Ascending aorta (tissue), 2 donors: ENCODE measurements at regions not wholly inside any gene's neighbourhood (a gene's known extent, or its start where the extent isn't known, plus 50 kb on each side); places are given as distances from the start of the nearest gene placed in this dataset.
A peak's percentile ranks its signal among the peaks of the same experiment; 100 is the strongest.

Experiments
- DNase-seq, 2 donors: peaks; one replicate each; pipeline ENCODE4 v3.0.0-alpha.2; 2019; ENCODE audit warnings: low spot score in 2 of 2
- H3K27ac ChIP-seq, 2 donors: fragments of 200-600 bp; sonication (generic); one replicate each; pipeline ENCODE4 v1.5.1; 2016 to 2017; ENCODE audit warnings: mild to moderate bottlenecking in 1 of 2
- H3K27me3 ChIP-seq: fragments of 200-600 bp; sonication (generic); one replicate; pipeline ENCODE4 v1.5.1; 2017
- H3K36me3 ChIP-seq, 2 donors: fragments of 200-600 bp; sonication (generic); one replicate each; pipeline ENCODE4 v1.5.1; 2016
- H3K4me1 ChIP-seq, 2 donors: fragments of 200-600 bp; sonication (generic); one replicate each; pipeline ENCODE4 v1.5.1; 2016 to 2017; ENCODE audit warnings: mild to moderate bottlenecking in 1 of 2
- H3K4me3 ChIP-seq, 2 donors: fragments of 200-600 bp; sonication (generic); one replicate each; pipeline ENCODE4 v1.5.1; 2016 to 2017; ENCODE audit warnings: mild to moderate bottlenecking in 1 of 2
- H3K9me3 ChIP-seq, 2 donors: fragments of 200-600 bp; sonication (generic); one replicate each; pipeline ENCODE4 v1.5.1; 2016
- CTCF ChIP-seq, 3 experiments: fragments of 200-600 bp in 2 of 3; fragments of 450-650 bp in 1 of 3; sonication (generic) in 2 of 3; IDR thresholded peaks; one replicate each; pipeline ENCODE4 v1.5.1; 2016 to 2019; ENCODE audit warnings: antibody characterized with exemption in 3 of 3, mild to moderate bottlenecking in 1 of 3, moderate library complexity in 1 of 3
- intact Hi-C: fragments of 100-400 bp; cut with DNase I; formaldehyde crosslinking; loops from one replicate; pipeline ENCODE4 v1.15.1; 2023

GRCh38 chr2:121044412-121044811, 240.6 kb downstream of the TFCP2L1 start:
- DNase-seq = peak in 1 of 2 donors; percentile 59
- intact Hi-C loops = no loop called here
- Histone ChIP-seq H3K4me3 (no peak overlapping the region), H3K4me1 (no peaks in the 10 kb centered on the region), H3K27ac (no peak overlapping the region), H3K36me3 (no peaks in the 10 kb centered on the region), H3K27me3 (no peaks in the 10 kb centered on the region), H3K9me3 (no peaks in the 10 kb centered on the region)
- TF ChIP-seq CTCF (IDR thresholded peaks at IDR 0.05) = peak in 1 of 3 experiments; percentile 12

- Histone ChIP-seq H3K27me3 (no peaks in the 10 kb centered on the region), H3K4me1 (no peaks in the 10 kb centered on the region), H3K27ac (no peak overlapping the region), H3K4me3 (no peak overlapping the region), H3K9me3 (no peaks in the 10 kb centered on the region), H3K36me3 (no peaks in the 10 kb centered on the region)
- no peak for TF ChIP-seq CTCF (IDR thresholded peaks at IDR 0.05)
- intact Hi-C loops = no loop called here
- peak in 1 of 2 donors; percentile 33 for DNase-seq
Measured at GRCh38 chr2:121045245-121045644, 239.8 kb downstream of the TFCP2L1 start.

GRCh38 chr2:121046335-121046734, 238.7 kb downstream of the TFCP2L1 start:
- no peak overlapping the region for H3K4me3 ChIP-seq
- no peak overlapping the region for H3K27ac ChIP-seq
- peak in 1 of 2 donors; percentile 18 for DNase-seq
- no peaks in the 10 kb centered on the region for H3K9me3 ChIP-seq
- no peaks in the 10 kb centered on the region for H3K27me3 ChIP-seq
- TF ChIP-seq CTCF (IDR thresholded peaks at IDR 0.05) = no peak
- H3K4me1 ChIP-seq = no peaks in the 10 kb centered on the region
- intact Hi-C loops = no loop called here
- no peaks in the 10 kb centered on the region for H3K36me3 ChIP-seq

- no peaks in the 10 kb centered on the region for H3K36me3 ChIP-seq
- intact Hi-C loops = no loop called here
- no peaks in the 10 kb centered on the region for H3K27me3 ChIP-seq
- TF ChIP-seq CTCF (IDR thresholded peaks at IDR 0.05) = no peak
- H3K4me1 ChIP-seq = peaks cover 0 to 2% of the 10 kb centered on the region in 2 donors
- peak in 1 of 2 donors; percentile 33 for DNase-seq
- H3K27ac ChIP-seq = no peak overlapping the region
- H3K4me3 ChIP-seq = no peak overlapping the region
- H3K9me3 ChIP-seq = no peaks in the 10 kb centered on the region
Measured at GRCh38 chr2:121047383-121047782, 237.6 kb downstream of the TFCP2L1 start.

GRCh38 chr2:121049131-121049530, 235.9 kb downstream of the TFCP2L1 start:
- no peak for TF ChIP-seq CTCF (IDR thresholded peaks at IDR 0.05)
- intact Hi-C loops = no loop called here
- H3K4me3 ChIP-seq = no peak overlapping the region
- H3K9me3 ChIP-seq = no peaks in the 10 kb centered on the region
- peaks cover 0 to 3% of the 10 kb centered on the region in 2 donors for H3K4me1 ChIP-seq
- no peak overlapping the region for H3K27ac ChIP-seq
- DNase-seq = peak in 1 of 2 donors; percentile 25
- no peaks in the 10 kb centered on the region for H3K36me3 ChIP-seq
- H3K27me3 ChIP-seq = no peaks in the 10 kb centered on the region
